ENCODE measurements at regions not wholly inside any gene's neighbourhood (a gene's known extent, or its start where the extent isn't known, plus 50 kb on each side); places are given as distances from the start of the nearest gene placed in this dataset.

DNA sequence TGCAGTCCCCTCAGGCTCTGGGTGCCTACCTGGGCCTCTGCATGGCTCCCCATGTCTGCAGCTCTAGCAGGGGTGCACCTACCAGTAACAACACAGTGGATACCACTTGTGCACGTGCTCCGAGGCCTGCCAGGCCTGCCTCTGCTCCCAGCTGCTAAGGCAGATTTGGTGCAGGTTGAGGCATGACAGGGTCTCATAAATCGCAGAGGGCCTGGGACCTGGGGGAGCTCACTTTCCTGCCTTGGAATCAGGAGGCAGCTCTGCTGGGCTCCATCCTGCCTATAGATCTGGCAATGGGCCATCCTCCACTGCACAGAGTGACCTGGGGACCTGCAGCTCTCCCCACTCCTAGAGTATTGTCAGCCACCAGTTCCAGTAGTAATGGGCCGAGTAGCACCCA is 121.9 kb upstream of the CXCL14 start:
- TF ChIP-seq, protein P1, sequence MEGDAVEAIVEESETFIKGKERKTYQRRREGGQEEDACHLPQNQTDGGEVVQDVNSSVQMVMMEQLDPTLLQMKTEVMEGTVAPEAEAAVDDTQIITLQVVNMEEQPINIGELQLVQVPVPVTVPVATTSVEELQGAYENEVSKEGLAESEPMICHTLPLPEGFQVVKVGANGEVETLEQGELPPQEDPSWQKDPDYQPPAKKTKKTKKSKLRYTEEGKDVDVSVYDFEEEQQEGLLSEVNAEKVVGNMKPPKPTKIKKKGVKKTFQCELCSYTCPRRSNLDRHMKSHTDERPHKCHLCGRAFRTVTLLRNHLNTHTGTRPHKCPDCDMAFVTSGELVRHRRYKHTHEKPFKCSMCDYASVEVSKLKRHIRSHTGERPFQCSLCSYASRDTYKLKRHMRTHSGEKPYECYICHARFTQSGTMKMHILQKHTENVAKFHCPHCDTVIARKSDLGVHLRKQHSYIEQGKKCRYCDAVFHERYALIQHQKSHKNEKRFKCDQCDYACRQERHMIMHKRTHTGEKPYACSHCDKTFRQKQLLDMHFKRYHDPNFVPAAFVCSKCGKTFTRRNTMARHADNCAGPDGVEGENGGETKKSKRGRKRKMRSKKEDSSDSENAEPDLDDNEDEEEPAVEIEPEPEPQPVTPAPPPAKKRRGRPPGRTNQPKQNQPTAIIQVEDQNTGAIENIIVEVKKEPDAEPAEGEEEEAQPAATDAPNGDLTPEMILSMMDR (IDR thresholded peaks at IDR 0.05), result no peak
- no peak for TF ChIP-seq POLR2AphosphoS5 (IDR thresholded peaks at IDR 0.05)
